ENCODE measurements at regions not wholly inside any gene's neighbourhood (a gene's known extent, or its start where the extent isn't known, plus 50 kb on each side); places are given as distances from the start of the nearest gene placed in this dataset.

DNA sequence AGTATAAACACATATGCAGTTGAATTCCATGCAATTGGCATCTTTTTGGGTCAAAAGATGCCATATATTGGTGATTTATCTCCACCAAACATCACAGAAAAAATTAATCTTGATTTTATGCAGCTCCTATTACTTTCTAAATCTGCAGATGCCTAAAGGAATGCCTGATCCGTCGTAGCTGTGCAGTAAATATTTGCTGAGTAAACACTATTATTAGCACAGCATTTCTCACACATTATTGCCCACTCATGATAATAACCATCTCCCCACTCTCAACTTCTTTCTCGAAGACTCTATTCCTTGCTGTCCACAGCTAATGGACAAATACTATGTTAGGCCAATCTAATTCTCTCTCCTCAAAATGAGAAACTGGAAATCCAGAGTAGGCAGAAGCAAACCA is 625.2 kb downstream of the ZIC1 start:
- no peak for DNase-seq

GRCh38 chr3:148036331-148036876 is 627.2 kb downstream of the ZIC1 start:
- DNase-seq = peak; percentile 50

- peak; percentile 31 for DNase-seq
Observed at GRCh38 chr3:148042663-148043445, 633.7 kb downstream of the ZIC1 start.

DNA sequence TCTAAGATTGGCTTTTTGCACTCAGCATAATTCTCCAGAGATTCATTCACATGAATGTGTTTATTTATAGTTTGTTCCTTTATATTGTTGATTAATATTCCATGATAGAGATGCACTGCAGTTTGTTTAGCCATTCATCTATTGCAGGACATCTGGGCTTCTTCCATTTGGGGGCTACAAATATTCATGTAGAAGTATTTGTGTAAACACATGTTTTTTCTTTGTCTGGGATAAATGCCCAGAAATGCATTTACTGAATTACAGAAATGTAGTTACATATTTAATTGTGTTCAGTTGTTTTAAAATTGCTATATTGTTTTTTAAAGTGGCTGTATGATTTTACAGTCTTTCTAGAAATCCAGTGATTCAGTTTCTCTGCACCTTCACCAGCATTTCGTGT is 635.0 kb downstream of the ZIC1 start:
- no peak for DNase-seq

GRCh38 chr3:148054999-148055398 is 642.7 kb upstream of the AGTR1 start:
- no peak for DNase-seq

GRCh38 chr3:148062590-148062989 is 635.1 kb upstream of the AGTR1 start:
- no peak for DNase-seq

DNA sequence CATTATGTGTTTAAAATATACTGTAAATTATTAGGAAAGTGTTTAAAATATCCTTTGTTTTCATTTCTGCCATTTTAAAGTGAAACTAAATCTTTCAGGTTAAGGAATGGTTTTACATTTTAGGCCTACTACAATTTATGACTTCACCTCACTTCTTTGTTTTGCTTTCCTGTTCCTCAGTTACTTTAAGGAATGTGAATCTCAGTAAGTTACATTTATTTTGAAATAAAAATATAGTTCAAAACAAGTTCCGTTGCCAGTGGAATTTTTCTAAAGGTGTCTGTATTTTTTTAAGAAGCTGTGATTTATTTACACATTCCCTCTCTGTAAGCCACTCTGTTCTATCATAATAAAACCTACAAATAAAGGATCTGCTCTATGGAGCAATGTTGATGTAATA is 630.9 kb upstream of the AGTR1 start:
- no peak for DNase-seq

DNA sequence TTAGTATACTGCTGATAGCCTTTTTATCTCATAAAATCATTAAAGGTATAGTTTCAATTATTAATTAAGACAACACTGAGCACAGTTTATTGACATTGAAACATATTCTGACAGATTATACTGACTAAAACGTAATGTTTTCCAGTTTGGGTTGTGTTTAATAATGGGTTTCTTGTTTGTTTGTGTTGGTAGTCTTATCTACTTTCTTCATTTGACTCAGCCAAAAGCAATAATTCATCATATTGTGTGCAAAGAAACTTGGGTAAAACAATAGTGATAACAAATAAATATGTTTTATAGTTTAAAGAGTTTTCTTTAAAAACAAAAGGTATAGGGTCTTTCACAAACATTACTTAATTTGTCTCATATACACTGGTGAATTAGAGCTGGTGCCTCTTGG is 629.2 kb upstream of the AGTR1 start:
- no peak for DNase-seq

DNA sequence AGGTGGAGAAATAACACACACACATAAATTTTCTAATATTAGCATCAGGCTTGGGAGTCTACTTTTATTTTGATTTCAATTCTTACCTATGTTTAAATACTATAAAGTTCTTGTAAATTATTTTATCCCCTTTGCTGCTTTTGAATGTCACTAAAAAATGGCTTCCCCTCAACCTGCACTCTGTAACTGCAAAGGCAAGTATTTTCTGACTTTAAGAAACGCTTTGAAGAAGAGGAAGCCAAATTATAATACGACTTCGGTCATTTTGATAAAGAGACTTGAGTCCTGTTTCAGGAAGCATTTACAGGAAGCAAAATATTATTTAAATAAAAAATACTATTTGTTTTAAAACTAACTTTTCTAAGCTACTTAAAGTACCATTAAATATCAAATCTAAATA is 627.7 kb upstream of the AGTR1 start:
- DNase-seq = no peak

DNA sequence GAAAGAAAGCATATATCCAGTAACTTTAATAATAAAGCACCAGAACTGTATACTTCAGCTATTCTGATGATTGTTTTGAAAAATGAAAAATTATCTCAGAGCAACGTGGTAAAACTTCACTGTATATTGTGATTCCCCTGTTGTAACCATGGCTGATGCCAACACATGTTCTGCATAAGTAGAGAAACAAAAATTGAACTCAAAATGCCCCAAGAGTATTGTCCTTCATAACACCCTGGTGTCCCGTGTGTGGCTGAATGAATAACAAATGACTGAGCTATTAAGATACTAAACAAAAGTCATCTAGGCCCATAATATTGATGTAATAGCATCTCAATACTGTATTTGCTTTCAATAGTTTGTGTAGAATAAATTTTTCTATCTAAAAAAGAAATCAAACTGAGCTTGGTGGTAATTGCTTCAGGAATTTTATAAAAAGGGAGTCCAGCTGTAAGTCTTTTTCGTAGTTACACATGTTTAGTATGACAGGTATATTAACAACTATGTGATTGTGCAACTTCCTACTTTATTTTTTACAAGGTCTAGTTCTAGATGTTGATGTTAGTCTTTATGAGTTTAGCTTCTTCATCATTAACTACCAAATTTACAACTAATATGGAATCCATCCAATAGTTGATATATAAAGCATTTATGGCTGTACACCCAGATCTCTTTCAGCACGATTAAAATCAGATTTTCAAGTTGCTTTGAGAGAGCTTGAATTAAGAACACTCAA is 623.8 kb upstream of the AGTR1 start:
- no peak for DNase-seq

DNA sequence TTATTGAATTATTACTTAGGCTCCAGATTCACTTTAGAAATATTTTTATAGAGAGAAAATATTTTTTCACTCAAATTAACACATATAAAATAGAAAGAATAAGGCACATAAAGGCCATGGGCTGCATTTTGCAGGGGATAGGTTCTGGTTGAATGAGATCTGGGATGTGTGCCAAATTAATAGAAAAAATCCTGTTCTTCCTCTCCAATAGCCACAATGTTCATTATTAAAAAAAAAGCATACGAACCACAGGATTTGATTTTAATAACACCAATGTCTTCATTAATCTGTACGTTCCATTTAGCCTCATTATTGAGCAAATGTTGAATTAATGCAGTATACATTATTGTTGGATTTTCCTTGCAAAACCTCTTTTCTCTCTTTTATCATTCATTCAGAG is 622.8 kb upstream of the AGTR1 start:
- no peak for DNase-seq

GRCh38 chr3:148075771-148076716 is 621.7 kb upstream of the AGTR1 start:
- DNase-seq = peak; percentile 72

DNA sequence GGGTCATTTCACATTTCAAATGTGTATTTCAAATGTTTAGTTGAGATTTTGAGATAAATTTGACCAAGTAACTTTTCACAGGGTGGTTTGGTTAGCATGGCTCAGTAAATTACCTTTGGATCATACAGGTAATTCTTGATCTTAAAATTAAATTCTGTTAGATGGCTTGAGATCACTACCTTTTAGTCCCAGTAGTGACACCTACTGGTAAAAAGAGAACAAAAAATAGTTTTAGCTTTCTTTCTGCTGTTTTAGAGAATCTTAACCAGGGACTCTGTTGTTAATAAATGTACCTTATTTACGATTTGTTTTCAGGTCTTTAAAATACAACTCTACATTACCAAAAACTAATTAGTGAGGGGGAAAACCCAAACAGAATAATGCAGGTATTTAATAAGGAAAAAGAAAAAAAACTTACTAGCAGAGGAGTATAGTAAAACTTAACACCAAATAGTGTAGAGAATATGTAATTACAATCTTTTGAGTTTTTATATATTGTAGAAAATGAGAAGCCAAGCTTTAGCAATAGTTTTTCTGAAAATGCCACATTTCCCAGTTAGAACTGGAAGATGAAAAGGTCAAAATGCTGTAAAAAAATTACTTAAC is 620.3 kb upstream of the AGTR1 start:
- peak; percentile 30 for DNase-seq

GRCh38 chr3:148077965-148078364 is 619.7 kb upstream of the AGTR1 start:
- no peak for DNase-seq

- DNase-seq = peak; percentile 14
Observed at GRCh38 chr3:148078658-148079057, 619.0 kb upstream of the AGTR1 start.

- DNase-seq = no peak
Observed at GRCh38 chr3:148079370-148079769, 618.3 kb upstream of the AGTR1 start.

GRCh38 chr3:148081926-148082325 is 615.8 kb upstream of the AGTR1 start:
- DNase-seq = no peak

- DNase-seq = no peak
Observed at GRCh38 chr3:148082506-148083280, 615.0 kb upstream of the AGTR1 start.

- no peak for DNase-seq
Observed at GRCh38 chr3:148083526-148084182, 614.0 kb upstream of the AGTR1 start.

GRCh38 chr3:148084931-148085330 is 612.8 kb upstream of the AGTR1 start:
- DNase-seq = no peak
